HCEC 1CT (cell line): ENCODE measurements at regions not wholly inside any gene's neighbourhood (a gene's known extent, or its start where the extent isn't known, plus 50 kb on each side); places are given as distances from the start of the nearest gene placed in this dataset.
"Not testable (repeated sequence)": the region's sequence is repeated elsewhere in the genome, so short reads cannot be mapped to it uniquely, and the experiment has no call there.

Experiments used
- DNase-seq: peaks from one replicate; pipeline ENCODE4 v3.0.0-alpha.2; 2017

GRCh38 chr6:63441266-63441956 is 121.6 kb upstream of the LGSN start:
- DNase-seq: no peak

- DNase-seq: no peak
These were observed 123.1 kb upstream of the LGSN start for GRCh38 chr6:63442870-63443269.

DNA sequence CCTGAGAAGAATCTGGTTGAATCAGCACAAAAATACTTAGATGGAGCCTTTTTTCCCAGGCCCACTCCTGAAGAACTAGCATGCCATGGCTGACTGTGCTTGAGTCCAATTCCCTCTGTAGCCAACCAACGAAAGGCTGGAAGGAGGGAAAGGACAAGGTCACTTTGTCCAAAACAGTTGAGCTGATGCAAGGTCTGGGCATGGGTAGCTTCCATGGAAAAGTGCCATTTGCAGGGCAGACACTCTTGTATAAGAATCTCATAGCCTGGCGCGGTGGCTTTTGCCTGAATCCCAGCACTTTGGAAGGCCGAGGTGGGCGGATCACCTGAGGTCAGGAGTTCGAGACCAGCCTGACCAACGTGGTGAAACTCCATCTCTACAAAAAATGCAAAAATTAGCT is 125.0 kb upstream of the LGSN start:
- no peak for DNase-seq

GRCh38 chr6:63446405-63446804 is 125.9 kb upstream of the LOC128125822 start:
- no peak for DNase-seq

DNA sequence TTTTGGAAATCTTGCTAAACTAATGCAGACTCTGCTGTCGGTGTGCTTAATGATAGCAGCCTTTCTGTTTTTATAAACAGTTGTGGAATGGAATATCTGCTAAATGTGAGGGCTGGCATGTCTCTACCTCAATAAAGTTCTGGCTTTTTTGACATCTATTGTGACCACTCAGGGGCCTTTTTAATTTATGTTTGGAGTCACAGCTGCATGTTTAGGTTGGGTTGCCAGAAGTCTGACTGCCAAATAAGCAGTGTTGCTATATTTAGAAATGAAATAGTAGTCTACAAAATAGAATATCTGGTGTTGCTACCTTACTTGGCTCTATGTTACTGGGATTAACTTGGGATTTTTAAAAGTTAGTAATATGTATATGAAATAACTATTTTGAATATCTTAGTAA is 125.1 kb upstream of the LOC128125822 start:
- DNase-seq: no peak

GRCh38 chr6:63448229-63448628 is 124.1 kb upstream of the LOC128125822 start:
- DNase-seq: peak; percentile 14

DNA sequence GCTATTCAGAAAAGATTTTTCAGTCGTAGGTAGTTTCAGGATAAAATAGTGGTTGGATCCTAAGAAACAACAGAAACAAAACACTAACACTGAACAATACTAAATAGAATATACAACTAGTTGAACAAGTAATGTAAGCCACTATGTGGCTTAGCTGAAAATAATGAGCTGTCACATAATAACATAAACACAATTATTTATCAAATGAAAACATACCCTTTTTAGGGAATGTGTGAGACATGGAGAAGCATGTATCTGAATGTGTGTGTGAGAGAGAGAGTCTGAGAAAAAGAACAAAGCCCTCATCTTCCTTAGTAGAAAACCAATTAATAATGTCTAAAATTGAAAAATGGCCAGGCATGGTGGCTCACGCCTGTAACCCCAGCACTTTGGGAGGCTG is 122.6 kb upstream of the LOC128125822 start:
- no peak for DNase-seq

- DNase-seq: no peak
These were observed 121.0 kb upstream of the LOC128125822 start for GRCh38 chr6:63451238-63451637.

GRCh38 chr6:63452125-63452524 is 120.2 kb upstream of the LOC128125822 start:
- DNase-seq: no peak

DNA sequence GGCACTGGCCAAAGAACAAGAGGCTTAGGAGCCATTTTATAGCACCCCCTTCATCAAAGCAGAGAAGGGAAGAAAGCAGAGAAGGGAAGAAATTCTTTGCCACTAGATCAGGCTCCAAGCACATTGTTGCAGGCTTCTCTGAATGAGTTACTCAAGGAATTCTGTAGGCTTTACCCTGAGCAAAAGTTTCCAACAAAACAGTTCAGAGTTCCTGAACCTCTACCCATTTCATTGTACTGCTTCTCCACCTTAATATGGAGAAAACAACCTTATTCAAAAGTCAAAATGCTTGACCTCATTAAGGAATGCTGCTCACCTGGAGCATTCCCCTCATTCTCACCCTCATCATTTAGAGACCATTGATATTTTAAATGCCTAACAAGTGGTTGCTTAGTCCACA is 115.5 kb upstream of the LOC128125822 start:
- no peak for DNase-seq

GRCh38 chr6:63458480-63459115 is 113.7 kb upstream of the LOC128125822 start:
- no peak for DNase-seq

DNA sequence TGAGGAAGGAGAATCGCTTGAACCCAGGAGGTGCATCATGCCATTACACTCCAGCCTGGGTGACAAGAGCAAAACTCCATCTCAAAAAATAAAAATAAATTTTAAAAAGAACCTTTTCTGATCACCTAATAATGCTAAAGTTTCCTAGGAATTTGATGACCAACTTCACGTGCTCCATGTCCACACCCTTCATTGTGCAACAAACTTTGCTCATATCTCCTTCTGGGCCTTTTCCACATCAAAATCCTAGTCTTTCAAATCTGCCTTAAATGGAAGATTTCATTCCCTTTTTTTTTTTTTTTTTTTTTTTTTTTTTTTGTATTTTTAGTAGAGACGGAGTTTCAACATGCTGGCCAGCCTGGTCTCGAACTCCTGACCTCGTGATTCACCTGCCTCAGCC is 112.5 kb upstream of the LOC128125822 start:
- DNase-seq: no peak

- no peak for DNase-seq
These were observed 111.3 kb upstream of the LOC128125822 start for GRCh38 chr6:63460971-63461370.

- no peak for DNase-seq
These were observed 108.2 kb upstream of the LOC128125822 start for GRCh38 chr6:63464060-63464459.

- no peak for DNase-seq
These were observed 106.5 kb upstream of the LOC128125822 start for GRCh38 chr6:63465750-63466149.

GRCh38 chr6:63466242-63466733 is 106.0 kb upstream of the LOC128125822 start:
- no peak for DNase-seq

DNA sequence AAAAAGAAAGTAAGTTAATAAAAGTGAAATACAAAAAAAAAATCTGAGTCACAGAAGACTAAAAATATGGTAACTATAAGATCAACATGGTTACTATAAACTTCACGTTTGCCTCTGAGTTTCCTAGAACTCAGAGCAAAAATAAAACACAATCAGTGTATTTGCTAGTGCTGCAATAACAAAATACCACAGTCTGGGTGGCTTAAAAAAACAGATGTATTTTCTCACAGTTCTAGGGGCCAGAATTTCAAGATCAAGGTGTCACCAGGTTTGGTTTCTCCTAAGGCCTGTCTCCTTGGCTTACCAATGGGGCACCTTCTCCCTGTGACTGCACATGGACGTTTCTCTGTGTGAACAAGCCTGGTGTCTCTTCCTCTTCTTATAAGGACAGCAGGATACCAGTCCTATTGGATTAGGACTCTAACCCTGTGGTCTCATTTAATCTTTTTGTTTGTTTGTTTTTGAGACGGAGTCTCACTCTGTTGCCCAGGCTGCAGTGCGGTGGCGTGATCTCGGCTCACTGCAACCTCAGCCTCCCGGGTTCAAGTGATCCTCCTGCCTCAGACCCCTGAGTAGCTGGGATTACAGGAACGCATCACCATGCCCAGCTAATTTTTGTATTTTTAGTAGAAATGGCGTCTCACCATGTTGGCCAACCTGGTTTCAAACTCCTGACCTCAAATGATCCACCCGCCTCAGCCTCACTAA is 104.9 kb upstream of the LOC128125822 start:
- no peak for DNase-seq

GRCh38 chr6:63471145-63471544 is 101.1 kb upstream of the LOC128125822 start:
- DNase-seq: not testable (repeated sequence)

DNA sequence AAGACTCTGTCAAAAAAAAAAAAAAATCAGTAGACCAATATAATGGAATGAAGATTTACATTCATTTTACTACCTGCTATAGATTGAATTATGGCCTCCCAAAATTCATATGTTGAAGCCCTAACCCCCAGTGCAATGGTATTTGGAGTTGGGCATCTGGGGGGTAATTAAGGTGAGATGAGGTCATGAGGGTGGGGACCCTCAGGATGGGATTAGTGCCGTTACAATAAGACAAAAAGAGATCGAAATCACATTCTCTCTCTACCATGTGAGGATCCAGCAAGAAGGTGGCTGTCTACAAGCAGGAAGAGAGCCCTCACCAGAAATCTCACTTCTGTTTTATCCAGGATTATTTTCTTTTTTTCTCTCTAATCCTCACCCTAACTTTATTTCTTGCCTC is 100.6 kb upstream of the LOC128125822 start:
- DNase-seq: no peak

DNA sequence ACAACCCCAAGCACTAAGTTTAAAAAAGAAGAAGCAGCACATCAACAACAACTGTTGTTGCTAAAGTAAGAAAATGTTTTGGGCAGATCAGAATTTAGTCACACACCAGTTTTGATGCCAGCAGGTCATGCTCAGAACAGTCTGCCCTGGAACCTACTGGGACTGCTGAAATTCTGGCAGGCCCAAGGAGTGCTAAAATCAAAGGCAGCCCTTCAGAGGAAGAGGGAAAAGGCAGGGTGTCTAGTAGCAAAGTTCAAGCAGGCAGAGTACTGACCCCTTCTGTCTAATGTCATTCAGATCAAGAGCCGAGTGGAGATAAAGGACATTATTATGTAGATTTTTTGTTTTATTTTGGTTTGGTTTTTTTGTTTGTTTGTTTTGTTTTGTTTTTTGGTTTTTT is 96.6 kb upstream of the LOC128125822 start:
- no peak for DNase-seq

- DNase-seq: no peak
These were observed 96.0 kb upstream of the LOC128125822 start for GRCh38 chr6:63476302-63476701.

DNA sequence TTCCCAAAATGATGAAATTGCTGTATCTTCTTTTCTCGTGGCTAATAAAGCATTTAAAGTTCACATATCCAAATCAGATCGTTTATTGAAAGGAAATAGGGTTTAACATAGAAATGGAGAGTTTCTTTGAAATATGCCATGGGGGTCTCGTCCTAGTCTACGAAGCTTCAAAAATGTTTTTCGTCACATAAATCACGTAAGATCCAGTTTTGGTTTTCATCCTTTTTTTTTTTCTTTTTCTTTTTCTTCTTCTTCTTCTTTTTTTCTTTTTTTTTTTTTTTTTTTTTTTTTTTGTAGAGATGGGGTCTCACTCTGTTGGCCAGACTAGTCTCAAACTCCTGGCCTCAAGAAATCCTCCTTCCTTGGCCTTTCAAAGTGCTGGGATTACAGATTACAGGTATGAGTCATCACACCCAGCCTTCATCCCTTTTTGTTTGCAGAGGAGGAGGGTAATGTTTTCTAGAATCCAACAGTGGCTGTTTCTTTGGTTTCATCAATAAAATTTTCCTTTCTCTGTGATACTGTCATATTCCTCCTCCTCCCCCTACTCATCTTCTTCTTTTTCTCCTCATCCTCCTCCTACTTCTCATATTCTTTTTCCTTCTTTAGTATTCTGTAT is 94.7 kb upstream of the LOC128125822 start:
- no peak for DNase-seq

DNA sequence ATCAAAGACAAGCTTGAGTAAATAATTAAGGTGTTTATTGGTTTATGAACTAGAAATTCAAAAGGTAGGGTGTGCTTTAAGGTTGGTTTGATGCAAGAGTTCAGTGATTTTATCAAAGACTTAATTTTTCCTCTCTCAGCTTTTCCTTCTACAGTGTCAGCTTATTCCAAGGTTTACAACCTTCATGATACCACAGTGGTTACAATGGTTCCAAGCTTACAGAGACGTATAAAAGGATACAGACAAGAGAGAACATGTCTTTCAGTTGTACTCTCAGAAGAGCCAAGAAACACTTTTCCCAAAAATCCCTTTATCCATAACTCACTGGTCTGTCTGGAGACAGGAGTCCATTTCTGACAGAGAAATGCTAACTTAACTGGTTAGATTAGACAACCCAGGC is 93.5 kb upstream of the LOC128125822 start:
- no peak for DNase-seq

GRCh38 chr6:63486196-63486595 is 86.1 kb upstream of the LOC128125822 start:
- DNase-seq: no peak
